H1 (cell line): ENCODE measurements at regions not wholly inside any gene's neighbourhood (a gene's known extent, or its start where the extent isn't known, plus 50 kb on each side); places are given as distances from the start of the nearest gene placed in this dataset.

Experiments
- EGR1 ChIP-seq: IDR thresholded peaks from 2 replicates; pipeline ENCODE4 v1.6.1; 2011; ENCODE audit warnings: low read depth, low read length, borderline replicate concordance

DNA sequence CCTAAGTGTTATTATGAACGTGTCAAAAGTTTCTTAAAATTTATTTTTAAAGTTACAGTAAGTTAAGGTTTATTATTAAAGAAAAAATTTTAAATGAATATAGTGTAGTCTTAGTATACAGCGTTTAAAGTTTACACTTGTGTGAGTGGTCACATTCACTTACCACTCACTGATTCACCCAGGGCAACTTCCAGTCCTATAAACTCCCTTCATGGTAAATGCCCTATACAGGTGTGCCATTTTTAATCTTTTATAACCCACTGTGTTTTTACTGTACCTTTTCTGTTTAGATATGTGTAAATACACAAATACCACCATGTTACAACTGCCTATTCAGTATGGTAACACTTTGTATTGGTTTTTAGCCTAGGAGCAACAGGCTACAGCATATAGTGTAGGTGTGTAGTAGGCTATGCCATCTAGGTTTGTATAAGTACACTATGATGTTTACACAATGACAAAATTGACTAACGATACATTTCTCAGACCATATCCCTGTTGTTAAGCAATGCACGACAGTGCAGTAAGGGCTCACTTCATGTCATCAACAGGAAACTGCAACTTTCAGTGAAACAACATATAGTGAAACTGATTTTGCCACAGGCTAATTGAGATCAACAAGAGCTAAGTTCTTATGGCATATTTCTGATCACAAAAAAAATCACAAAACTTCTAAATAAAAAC lies 112.0 kb upstream of the TMCC3 start (continued):
- TF ChIP-seq EGR1: no peak
